Mammary epithelial cell (primary cell): ENCODE measurements at regions not wholly inside any gene's neighbourhood (a gene's known extent, or its start where the extent isn't known, plus 50 kb on each side); places are given as distances from the start of the nearest gene placed in this dataset.

Experiments
- CTCF ChIP-seq, 2 donors: IDR thresholded peaks in 1 of 2; conservative IDR thresholded peaks in 1 of 2; 2 replicates each; pipeline ENCODE4 v1.5.1; 2011 to 2012; ENCODE audit warnings: inconsistent platforms in 2 of 2, low read length in 2 of 2, mild to moderate bottlenecking in 2 of 2, control low read depth in 1 of 2, low read depth in 1 of 2; ENCODE audit not compliant: insufficient read depth in 1 of 2; ENCODE audit errors: extremely low read depth in 1 of 2
- EZH2 ChIP-seq: IDR thresholded peaks from 2 replicates; pipeline ENCODE4 v1.6.1; 2012; ENCODE audit warnings: low read length, inconsistent platforms, borderline replicate concordance

DNA sequence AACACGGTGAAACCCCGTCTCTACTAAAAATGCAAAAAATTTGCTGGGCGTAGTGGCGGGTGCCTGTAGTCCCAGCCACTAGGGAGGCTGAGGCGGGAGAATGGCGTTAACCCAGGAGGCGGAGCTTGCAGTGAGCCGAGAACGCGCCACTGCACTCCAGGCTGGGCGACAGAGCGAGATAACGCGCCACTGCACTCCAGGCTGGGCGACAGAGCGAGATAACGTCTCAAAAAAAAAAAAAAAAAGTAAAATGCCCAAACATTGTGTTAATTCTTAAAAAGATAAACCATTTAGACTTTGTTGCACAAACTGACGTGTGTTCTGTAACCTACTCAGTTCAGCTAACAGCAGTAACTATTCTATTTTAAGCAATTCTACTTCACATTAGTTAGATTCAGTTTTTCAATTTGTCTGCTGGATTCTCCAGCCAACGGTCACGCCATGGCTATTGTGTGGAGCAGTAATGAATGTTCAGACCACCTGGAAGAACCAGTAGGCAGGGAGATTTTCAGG, 119.3 kb upstream of the MAN2A1 start:
- TF ChIP-seq CTCF (conservative IDR thresholded peaks at IDR 0.05 in 1 of 2, IDR thresholded peaks at IDR 0.05 in 1 of 2; ENCODE audit: extremely low read depth in 1 of 2, insufficient read depth in 1 of 2, low read depth in 1 of 2, low read length in 2 of 2) (no peak), EZH2 (no peak)
